GM21528 (cell line): ENCODE measurements at regions not wholly inside any gene's neighbourhood (a gene's known extent, or its start where the extent isn't known, plus 50 kb on each side); places are given as distances from the start of the nearest gene placed in this dataset.

Experiments
- ATAC-seq: cut with Tn5 transposase; IDR thresholded peaks from one replicate; pipeline ENCODE4 v1.9.1; 2021; ENCODE audit warnings: mild to moderate bottlenecking, moderate library complexity; ENCODE audit not compliant: unreplicated experiment, low FRiP score

GRCh38 chr6:163814494-163815364 lies 400.2 kb downstream of the QKI start:
- ATAC-seq: peak; percentile 86

DNA sequence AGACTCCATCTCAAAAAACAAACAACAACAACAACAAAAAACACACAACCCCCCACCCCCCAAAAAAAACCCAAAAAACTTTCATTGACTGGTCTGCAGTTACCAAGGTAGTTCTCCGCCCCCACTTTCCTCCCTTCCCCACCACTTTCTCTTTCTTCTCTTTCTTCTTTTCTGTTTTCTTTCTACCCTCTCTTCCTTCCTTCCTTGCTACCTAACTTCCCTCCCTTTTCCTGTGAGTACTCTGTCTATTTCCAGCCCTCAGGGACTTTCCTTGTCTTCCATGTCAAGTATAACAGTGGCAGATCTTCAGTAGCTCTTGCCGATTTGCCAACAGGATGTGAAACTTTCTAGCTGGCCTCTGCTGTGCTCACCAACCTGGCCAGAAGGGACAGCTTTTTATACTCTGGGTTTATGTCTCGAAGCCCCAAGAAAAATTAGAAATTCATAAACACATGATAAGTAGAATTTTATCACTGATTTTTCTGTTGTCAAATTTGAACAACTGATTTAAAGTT lies 399.5 kb downstream of the QKI start:
- no peak for ATAC-seq

- no peak for ATAC-seq
Observed at GRCh38 chr6:163811317-163811716, 396.8 kb downstream of the QKI start.

DNA sequence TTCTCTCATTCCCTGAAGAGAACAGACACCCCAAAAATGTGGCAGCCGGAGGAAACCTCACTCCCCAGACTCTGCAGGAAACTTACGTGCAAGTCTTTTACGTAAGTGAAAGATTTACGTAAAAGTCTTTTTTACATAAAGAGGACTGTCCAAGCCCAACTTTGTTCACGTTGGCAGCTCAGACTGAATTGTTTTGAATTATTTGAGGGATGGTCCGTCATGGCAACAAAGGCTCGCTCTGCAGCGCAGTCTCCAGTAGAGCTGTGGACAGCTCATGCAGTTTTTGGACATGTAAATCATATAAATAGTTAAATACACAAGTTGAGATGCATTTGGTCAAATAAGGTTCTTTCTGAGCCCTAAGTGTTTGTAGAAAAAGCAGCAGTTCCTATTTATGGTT lies 394.8 kb downstream of the QKI start:
- no peak for ATAC-seq

- no peak for ATAC-seq
Observed at GRCh38 chr6:163808871-163809270, 394.4 kb downstream of the QKI start.

GRCh38 chr6:163808231-163808630 lies 393.7 kb downstream of the QKI start:
- no peak for ATAC-seq

- ATAC-seq: no peak
Observed at GRCh38 chr6:163806755-163807499, 392.4 kb downstream of the QKI start.

DNA sequence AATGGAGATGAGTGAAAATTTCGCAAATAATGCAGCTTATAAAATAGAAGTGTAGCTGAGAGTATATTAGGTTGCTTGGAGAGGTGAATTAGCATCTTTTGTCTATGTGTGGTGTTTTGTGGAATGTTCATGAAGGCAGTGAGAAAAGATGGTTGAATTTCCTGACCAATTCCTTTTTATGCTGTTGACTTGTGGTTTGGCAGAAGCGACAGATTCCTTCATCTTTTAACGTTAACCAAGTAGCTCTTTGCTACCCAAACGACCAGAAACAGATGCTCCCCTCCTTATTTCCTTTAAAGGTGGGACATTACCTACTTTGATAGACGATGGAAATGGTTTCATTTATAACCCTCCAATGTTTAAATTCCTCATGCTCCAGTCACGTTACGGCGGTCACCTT lies 390.5 kb downstream of the QKI start:
- no peak for ATAC-seq

DNA sequence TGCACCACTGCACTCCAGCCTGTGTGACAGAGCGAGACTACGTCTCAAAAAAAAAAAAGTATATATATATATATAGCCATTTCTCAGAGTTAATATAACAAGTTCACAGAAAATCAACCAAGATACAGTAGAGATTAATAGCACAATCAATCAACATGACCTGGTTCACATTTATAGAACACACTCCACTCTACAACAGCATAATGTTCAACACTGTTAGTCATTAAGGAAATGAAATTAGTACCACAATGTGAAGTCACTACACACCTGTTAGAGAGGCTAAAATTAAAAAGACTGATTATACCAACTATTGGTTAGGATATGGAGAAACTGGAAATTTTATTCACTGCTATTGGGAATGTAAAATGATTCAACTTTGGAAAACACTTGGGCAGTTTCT lies 387.7 kb downstream of the QKI start:
- ATAC-seq: no peak

- ATAC-seq: no peak
Observed at GRCh38 chr6:163797296-163797845, 382.9 kb downstream of the QKI start.

DNA sequence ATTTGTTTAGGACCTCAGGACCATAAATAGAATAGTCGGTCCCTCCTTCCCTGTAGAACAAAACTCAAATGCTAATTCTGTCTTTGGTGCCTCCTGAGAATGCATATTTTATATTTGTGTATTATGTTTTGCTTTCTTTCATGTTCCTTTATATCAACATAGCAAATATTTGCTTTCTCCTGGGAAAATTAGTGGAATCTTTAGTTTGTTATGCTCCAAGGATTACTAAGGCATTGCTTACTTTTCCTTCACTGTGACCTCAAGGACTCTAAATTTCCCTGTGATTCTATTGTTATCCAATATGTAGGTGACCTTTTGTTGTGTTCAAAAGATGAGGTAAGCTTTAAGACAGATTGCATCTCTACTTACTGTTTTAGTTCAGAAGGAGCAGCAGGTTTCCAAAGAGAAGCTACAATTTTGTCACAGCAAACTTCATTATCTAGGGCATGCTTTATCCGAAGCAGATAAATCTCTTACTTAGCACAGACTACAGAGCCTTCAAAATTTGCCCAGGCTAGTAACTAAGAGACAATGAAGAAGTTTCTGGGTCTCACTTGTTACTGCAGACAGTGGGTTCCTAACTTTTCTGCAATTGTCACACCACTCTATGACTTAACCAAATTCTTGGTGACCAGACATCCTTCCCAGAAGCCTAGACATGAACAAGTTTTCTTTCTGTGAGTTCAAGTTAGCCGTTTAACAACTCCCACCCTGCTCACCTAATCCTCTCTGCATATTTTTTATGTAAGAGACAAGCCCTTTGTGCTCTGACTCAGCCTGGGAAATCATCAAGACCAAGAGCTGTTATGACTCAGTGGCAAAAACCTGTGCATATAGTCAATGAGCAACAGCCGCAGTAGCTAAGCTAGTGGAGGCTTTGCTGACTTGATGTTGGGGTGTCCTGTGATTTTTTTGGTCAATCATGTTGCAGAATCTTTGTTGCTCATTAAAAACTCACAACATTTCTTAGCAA lies 378.8 kb downstream of the QKI start:
- ATAC-seq: peak; percentile 76

- no peak for ATAC-seq
Observed at GRCh38 chr6:163790266-163790840, 375.8 kb downstream of the QKI start.

GRCh38 chr6:163789199-163789810 lies 374.8 kb downstream of the QKI start:
- ATAC-seq: no peak

DNA sequence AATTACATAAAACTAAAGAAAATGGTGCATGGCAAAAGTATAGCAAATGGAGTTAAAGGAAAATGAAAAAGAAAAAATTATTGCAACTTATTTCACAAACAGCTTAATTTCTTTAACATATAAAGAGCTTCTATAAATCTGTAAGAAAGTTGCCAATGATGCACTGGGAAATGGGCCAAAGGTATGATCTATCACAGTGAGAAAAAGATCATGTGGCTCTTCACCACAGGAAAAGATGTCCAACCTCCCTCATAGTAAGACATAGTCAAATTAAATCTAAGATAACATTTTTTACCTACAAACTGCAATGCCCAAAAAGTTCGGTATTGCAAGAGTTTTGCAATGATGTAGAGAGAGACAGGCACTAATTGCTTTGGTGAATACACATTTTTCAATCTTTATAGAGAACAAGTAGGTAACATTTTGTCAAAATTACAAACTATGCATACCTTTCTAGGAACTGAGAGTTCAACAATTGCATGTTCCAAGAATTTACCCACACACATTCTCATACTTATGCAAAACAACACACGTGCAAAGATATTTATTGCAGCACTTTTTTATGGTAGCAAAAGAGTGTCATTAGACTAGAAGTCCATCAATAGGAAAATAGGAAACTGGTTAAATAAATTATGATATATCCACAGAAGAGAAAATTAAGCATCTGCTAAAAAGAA lies 372.6 kb downstream of the QKI start:
- no peak for ATAC-seq

DNA sequence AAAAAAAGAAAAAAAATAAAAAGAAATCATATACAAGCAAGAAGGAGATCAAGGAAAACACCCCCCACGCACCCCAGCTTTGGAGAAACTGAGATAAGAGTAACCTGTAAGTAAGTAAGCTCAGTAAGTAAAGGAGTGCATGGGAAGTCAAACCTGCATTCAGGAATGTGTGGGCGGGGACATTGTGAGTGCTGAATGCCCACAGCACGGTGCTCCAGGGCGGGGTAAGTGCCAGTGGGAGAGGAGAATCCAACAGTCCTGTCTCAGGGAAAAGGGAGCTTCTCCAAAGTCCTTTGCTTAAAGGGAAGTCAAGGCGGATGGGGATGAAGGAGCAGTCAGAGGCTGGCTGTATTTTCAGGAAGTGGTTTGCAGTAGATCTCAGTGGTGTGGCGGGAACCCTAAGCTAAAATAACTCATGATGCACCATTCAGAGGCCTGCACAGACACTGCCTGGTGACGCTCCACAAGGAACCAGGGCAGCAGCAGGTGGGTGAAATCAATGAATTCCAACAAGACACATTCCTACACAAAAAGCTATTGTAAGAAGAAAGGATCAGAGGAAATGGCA lies 368.0 kb downstream of the QKI start:
- peak; percentile 95 for ATAC-seq

- ATAC-seq: no peak
Observed at GRCh38 chr6:163780994-163781393, 366.5 kb downstream of the QKI start.

GRCh38 chr6:163779727-163780284 lies 365.3 kb downstream of the QKI start:
- ATAC-seq: no peak

GRCh38 chr6:163777716-163778115 lies 363.2 kb downstream of the QKI start:
- no peak for ATAC-seq
